ENCODE measurements at regions not wholly inside any gene's neighbourhood (a gene's known extent, or its start where the extent isn't known, plus 50 kb on each side); places are given as distances from the start of the nearest gene placed in this dataset.

GRCh38 chr12:60758224-60758623 lies 1162.4 kb downstream of the SLC16A7 start:
- TF ChIP-seq POLR2A (IDR thresholded peaks at IDR 0.05), result no peak
- no peak for TF ChIP-seq CTCF (IDR thresholded peaks at IDR 0.05)

Data from breast epithelium (tissue), 3 donors.